NCI-H2029 (cell line): ENCODE measurements at regions not wholly inside any gene's neighbourhood (a gene's known extent, or its start where the extent isn't known, plus 50 kb on each side); places are given as distances from the start of the nearest gene placed in this dataset.
"Not testable (repeated sequence)": the region's sequence is repeated elsewhere in the genome, so short reads cannot be mapped to it uniquely, and the experiment has no call there.

ENCODE experiments used
- DNase-seq: peaks from one replicate; lab custom pipeline; 2025; lab: John Stamatoyannopoulos, UW

DNA sequence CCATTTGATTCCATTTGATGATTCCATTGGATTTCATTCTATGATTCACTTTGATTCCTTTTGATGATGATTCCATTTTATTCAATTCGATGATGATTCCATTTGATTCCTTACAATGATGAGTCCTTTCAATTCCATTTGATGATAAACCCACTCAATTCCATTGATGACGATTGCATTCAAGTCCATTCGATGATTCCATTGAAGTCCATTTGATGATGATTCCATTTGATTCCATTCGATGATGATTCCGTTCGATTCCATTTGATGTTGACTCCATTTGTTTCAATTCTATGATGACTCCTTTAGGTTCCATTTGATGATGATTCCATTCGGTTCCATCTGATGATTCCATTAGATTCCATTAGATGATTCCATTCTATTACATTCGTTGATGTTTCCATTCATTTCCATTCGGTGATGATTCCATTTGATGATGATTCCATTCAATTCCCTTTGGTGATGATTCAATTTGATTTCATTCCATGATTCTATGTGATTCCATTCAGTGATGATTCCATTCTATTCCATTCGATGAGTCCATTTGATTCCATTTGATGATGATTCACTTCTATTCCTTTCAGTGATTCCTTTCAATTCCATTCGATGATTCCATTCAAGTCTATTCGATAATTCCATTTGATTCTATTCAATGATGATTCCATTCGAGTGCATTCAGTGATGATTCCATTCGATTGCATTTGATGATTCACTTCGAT is 1106.0 kb downstream of the RPIA start:
- no peak for DNase-seq

DNA sequence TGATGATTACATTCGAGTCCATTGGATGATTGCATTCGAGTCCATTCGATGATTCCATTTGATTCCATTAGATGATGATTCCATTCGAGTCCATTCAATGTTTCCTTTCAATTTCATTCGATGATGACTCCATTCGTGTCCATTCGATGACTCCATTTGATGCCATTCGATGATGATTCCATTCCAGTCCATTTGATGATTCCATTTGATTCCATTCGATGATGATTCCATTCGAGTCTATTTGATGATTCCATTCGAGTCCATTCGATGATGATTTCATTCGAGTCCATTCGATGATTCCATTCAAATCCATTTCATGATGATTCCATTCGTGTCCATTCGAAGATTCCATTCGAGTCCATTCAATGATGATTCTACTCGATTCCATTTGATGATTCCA is 1109.7 kb downstream of the RPIA start:
- not testable (repeated sequence) for DNase-seq

DNA sequence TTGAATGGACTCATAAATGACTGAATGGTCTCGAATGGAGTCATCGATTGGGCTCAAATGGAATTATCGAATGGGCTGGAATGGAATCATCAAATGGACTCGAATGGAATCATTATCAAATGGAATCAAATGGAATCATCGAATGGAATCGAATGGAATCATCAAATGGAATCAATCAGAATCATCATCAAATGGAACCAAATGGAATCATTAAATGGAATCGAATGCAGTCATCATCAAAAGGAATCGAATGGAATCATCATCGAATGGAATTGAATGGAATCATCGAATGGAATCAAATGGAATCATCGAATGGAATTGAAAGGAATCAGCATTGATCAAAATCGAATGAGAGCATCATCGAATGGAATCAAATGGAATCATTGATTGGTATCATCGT is 1114.9 kb downstream of the RPIA start:
- DNase-seq: not testable (repeated sequence)

- no peak for DNase-seq
These were observed 1119.8 kb downstream of the RPIA start for GRCh38 chr2:89811295-89811694.

DNA sequence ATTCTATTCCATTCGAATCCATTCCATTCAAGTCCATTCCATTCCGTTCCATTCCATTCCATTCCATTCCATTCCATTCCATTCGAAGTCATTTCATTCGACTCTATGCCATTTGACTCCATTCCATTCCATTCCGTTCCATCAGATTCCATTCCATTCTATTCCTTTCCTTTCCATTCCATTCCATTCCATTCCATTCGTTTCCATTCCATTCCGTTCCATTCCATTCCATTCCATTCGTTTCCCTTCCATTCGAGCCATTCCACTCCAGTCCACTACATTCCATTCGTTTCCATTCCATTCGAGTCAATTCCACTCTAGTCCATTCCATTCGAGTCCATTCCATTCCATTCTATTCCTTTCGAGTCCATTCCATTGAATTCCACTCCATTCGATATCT is 1120.4 kb downstream of the RPIA start:
- not testable (repeated sequence) for DNase-seq

DNA sequence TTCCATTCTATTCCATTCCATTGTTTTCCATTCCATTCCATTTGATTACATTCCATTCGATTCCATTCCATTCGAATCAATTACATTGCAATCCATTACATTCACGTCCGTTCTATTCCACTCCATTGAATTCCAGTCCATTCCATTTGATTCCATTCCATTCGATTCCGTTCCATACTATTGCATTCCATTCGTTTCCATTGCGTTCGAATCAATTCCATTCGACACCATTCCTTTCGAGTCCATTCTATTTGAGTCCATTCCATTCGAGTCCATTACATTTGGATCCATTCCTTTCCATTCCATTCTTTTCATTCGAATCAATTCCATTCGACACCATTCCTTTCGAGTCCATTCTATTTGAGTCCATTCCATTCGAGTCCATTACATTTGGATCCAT is 1122.9 kb downstream of the RPIA start:
- DNase-seq: not testable (repeated sequence)

DNA sequence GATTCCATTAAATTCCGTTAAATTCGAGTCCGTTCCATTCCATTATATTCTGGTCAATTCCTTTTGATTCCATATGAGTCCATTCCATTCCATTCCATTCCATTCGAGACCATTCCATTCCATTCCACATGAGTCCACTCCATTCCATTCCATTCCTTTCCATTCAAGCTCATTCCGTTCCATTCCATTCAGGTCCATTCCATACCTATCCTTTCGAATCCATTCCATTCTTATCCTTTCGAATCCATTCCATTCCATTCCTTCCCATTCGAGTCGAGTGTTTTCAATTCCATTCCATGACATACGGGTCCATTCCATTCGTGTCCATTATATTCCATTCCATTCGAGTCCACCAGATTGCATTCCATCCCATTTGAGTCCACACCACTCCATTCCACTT is 1127.4 kb downstream of the RPIA start:
- DNase-seq: no peak

GRCh38 chr2:89819809-89820208 is 1128.3 kb downstream of the RPIA start:
- no peak for DNase-seq

- DNase-seq: no peak
These were observed 1128.8 kb downstream of the RPIA start for GRCh38 chr2:89820248-89820647.

DNA sequence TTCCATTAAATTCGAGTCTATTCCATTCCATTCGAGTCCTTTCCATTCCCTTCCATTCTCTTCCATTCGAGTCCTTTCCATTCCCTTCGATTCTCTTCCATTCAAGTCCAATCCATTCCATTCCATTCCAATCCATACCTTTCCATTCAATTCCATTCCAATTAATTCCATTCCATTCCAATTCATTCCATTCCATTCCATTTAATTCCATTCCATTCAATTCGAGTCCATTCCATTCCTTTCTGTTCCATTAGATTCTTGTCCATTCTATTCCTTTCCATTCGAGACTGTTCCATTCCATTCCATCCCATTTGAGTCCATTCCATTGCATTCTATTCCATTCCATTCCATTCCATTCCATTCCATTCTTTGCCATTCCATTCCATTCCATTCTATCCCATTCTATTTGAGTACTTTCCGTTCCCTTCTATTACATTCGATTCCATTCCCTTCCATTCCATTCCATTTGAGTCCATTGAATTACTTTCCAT is 1130.0 kb downstream of the RPIA start:
- DNase-seq: no peak

DNA sequence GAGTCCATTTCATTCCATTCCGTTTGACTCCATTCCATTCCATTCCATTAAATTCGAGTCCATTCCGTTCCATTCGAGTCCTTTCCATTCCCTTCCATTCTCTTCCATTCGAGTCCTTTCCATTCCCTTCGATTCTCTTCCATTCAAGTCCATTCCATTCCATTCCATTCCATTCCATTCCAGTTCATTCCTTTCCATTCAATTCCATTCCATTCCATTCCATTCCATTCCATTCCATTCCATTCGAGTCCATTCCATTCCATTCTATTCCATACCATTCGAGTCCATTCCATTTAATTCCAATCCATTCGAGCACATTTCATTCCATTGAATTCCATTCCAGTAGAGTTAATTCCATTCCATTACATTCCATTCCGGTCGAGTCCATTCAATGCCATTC is 1130.9 kb downstream of the RPIA start:
- DNase-seq: not testable (repeated sequence)

- no peak for DNase-seq
These were observed 1132.1 kb downstream of the RPIA start for GRCh38 chr2:89823556-89823955.

- DNase-seq: no peak
These were observed 1133.6 kb downstream of the RPIA start for GRCh38 chr2:89825034-89825433.

GRCh38 chr2:89826741-89827140 is 1135.3 kb downstream of the RPIA start:
- not testable (repeated sequence) for DNase-seq

- not testable (repeated sequence) for DNase-seq
These were observed 1136.4 kb downstream of the RPIA start for GRCh38 chr2:89827829-89828228.

- not testable (repeated sequence) for DNase-seq
These were observed 1136.9 kb downstream of the RPIA start for GRCh38 chr2:89828416-89828815.

- DNase-seq: not testable (repeated sequence)
These were observed 1137.6 kb downstream of the RPIA start for GRCh38 chr2:89828961-89829631.

- no peak for DNase-seq
These were observed 1138.4 kb downstream of the RPIA start for GRCh38 chr2:89829828-89830227.

- DNase-seq: not testable (repeated sequence)
These were observed 1139.1 kb downstream of the RPIA start for GRCh38 chr2:89830341-89831218.

DNA sequence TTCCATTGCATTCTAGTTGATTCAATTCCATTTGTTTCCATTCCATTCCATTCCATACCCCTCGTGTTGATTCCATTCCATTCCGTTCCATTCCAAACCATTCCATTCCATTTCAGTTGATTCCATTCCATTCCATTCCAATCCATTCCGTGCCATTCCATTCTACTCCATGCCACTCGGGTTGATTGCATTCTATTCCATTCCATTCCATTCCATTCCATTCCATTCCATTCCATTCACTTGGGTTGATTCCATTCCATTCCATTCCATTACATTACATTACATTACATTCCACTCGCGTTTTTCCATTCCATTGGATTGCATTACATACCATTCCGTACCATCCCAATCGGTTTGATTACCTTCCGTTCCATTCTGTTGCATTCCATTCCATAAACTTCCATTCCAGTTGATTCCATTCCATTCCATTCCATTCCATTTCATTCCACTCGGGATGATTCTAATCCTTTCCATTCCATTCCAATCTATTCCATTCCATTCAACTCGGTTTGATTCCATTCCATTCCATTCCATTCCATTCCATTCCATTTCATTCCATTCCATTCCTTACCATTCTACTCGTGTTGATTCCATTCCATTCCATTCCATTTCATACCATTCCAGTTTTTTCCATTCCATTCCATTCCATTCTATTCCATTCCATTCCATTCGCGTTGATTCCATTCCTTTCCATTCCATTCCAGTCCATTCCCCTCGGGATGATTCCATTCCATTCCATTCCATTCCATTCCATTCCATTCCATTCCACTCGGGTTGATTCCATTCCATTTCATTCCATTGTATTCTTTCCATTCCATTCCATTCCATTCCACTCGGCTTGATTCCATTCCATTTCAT is 1140.4 kb downstream of the RPIA start:
- DNase-seq: no peak

DNA sequence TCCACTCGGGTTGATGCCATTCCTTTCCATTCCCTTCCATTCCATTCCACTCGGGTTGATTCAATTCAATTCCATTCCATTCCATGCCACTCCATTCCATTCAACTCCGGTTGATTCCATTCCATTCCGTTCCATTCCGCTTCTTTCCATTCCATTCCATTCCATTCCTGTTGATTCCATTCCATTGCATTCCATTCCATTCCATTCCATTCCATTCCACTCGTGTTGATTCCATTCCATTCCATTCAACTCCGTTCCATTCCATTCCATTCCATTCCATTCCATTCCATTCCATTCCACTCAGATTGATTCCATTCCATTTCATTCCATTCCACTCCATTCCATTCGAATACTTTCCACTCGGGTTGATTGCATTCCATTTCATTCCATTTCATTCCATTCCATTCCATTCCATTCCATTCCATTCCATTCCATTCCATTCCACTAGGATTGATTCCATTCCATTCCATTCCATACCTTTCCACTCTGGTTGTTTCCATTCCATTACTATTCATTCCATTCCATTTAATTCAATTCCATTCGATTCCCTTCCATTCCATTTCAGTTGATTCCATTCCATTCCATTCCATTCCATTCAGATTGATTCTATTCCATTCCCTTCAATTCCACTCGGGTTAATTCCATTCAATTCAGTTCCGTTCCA is 1141.8 kb downstream of the RPIA start:
- no peak for DNase-seq
